GM03348 (cell line): ENCODE measurements at regions not wholly inside any gene's neighbourhood (a gene's known extent, or its start where the extent isn't known, plus 50 kb on each side); places are given as distances from the start of the nearest gene placed in this dataset.

Source experiments
- DNase-seq: peaks from one replicate; pipeline ENCODE4 v3.0.0; 2012; ENCODE audit warnings: low spot score

DNA sequence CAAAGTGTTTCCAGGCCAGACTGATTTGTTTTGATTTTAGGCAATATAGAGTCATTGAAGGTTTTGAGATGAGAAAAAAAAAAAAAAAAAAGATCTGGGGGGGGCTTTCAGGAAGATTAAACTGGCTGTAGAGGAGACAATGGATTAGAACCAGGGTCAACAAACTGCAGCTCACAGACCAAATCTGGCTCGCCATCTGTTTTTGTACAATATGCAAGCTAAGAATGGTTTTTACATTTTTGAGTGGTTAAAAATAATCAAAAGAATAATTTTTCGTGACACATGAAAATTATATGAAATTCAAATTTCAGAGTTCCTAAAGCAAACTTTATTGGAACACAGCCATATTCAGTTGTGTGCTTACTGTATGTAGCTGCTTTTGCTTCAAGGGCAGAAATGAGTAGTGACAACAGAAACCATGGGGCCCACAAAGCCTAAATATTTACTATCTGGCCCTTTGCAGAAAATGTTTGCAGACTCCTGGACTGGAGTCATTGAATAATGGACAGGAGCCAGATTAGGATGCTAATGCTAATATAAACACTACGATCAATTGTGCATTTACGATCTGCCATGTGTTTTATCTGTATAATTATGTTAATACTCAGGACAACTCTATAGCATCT lies 375.7 kb upstream of the DAB1 start:
- DNase-seq, result no peak

DNA sequence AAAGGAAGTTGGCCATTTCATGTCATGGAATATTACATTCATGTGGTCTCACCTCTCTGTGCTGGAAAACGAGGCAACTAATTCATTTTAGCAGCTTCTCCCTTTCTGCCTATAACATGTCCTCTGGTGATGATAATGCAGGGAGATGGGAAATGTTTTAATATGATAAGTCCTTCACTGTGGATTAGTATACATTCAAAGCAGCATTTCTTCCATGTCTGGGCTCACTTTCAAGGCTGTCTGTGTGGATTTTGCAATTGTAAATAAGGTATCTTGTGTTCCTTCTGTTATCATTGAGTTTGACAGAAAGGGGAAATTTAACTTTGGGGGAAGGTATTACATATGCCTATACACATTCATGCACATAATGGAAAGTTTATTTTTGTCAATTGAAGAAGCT lies 374.7 kb upstream of the DAB1 start:
- no peak for DNase-seq

DNA sequence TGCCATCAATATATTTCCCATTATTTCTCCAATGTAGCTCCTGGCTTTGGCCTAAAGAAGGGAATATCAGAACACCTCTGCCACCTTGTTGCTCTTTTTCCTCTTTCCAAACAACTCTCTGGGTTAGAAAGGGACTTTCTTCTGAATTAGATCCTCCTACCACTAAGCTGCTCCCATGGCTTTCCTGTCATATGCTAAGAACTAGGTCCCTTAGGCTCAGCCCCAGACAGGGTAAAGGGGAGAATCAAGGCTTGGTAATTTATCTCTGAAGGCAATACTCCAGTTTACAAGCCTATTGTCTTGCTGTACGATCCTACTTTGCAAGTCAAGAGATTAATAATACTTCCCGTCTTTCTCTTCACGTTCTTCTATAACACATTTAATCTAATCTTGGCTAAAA lies 373.2 kb upstream of the DAB1 start:
- DNase-seq, result no peak

- peak; percentile 4 for DNase-seq
These were observed 372.8 kb upstream of the DAB1 start for GRCh38 chr1:57796616-57797015.

GRCh38 chr1:57795886-57796285 lies 372.0 kb upstream of the DAB1 start:
- no peak for DNase-seq

DNA sequence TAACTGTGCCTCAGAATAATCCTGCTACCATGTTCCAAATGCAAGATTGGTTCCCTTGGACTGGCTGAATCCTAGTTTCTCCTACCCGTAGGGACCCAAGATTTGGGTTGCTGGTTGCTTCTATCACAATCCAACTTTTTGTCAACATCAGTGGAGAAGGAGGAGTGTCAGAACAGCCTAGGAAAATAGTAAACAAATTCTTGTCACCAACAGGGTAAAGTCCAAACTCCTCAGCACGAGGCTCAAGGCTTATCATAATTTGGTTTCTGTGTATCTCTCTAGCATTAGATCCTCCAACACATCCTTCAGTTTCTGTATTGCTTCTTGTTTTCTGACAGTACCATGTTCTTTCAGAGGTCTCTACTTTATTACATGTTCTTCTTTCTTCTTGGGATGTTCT lies 370.2 kb upstream of the DAB1 start:
- no peak for DNase-seq

DNA sequence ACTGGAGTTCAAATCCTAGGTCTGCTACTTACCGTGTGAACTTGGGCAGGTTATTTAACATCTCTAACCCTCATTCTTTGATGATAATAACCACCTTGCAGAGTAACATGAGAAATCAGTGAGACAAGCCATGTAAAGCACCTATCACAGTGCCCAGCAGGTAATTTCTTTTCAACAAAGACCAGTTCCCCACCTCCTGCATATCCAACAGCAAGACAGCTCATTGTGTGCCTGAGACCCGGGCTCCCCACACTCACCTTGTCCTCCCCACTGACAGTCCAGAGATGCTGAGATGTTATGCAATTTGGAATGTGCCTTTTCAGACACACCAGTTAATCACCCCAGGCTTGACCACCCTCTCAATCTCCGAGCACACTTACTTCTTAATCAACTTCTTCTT lies 367.6 kb upstream of the DAB1 start:
- no peak for DNase-seq

DNA sequence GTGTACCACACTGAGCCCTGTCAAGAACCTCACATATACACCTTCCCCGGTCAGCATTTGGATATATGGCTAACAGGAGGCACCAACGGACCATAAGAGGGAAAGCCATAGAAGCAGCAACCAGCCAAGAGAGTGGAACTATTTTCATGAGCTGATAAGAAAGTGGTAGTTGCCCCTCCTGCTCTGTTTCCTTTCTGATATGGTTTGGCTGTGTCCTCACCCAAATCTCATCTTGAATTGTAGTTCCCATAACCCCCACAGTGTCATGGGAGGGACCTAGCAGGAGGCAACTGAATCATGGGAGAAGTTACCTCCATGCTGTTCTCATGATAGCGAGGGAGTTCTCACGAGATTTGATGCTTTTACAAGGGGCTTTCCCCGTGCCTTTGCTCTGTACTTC lies 366.1 kb upstream of the DAB1 start:
- no peak for DNase-seq

- DNase-seq, result no peak
These were observed 364.5 kb upstream of the DAB1 start for GRCh38 chr1:57788313-57788712.

DNA sequence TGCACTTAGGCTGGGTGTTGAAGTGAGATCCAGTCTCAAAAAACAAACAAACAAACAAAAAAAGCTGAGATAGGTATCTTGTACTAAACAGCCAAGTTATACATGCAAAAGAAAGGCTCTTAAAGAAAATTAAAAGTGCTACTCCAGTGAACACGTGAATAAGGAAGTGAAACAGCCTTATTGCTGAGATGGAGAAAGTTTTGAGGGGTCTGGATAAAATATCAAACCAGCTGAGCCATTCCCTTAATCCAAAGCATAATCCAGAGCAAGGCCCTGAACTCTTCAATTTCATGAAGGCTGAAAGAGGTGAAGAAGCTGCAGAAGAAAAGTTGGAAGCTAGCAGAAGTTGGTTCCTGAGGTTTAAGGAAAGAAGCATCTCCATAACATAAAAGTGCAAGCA lies 360.5 kb upstream of the DAB1 start:
- no peak for DNase-seq

DNA sequence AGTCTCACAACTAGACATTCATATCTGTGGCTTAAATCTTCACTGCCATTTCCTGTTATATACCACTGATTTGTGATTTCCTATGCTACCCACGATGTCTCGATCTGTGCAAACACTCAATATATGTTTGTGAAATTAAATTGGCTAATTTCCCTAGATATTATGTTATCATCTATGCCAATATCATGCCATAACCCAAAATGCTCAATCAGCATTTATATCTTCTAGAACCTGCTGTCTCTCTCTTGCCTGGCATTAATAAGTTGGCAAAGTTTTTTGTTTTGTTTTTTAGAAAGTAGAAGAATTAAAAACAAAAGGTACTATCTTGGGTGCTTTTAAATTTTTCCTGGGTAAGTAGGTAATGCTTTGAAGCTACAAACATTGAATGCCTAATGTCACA lies 358.5 kb upstream of the DAB1 start:
- no peak for DNase-seq

DNA sequence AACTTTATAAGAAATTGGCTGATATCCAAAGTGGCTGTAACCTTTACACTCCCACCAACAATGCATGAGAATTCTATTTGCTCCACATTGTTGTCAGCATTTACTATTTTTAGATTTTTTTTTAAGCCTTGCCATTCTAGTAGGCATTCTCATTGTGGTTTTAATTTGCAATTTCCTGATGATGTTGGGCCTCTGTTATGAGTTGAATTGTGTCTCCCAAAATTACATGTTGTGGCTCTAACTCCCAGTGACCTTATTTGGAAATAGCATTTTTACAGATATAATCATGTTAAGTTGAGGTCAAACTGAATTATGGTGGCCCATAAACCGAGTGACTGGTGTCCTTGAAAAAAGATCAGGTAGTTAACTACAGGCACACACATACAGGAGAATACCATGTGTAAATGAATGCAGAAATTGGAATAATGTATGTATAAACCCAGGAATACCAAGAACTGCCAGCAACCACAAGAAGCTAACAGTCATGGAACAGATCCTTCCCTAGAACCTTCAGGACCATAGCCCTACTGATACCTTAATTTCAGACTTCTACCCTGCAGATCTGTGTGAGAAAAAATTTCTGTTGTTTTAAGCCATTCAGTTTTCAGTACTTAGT lies 348.8 kb upstream of the DAB1 start:
- no peak for DNase-seq

- no peak for DNase-seq
These were observed 346.9 kb upstream of the DAB1 start for GRCh38 chr1:57770772-57771171.

DNA sequence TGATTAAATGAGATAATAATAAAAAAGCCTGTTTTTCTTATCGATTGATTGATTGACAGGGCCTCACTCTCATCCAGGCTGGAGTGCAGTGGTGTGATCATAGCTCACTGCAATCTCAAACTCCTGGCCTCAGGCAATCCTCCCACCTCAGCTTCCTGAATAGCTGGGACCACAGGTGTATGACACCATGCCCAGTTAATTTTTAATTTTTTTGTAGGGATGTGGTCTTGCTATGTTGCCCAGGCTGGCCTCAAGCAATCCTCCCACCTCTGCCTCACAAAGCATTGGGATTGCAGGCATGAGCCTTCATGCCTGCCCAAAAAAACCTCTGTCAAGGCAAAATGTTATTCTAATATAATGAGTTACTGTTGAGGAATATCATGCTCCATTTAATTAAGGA lies 346.4 kb upstream of the DAB1 start:
- no peak for DNase-seq

DNA sequence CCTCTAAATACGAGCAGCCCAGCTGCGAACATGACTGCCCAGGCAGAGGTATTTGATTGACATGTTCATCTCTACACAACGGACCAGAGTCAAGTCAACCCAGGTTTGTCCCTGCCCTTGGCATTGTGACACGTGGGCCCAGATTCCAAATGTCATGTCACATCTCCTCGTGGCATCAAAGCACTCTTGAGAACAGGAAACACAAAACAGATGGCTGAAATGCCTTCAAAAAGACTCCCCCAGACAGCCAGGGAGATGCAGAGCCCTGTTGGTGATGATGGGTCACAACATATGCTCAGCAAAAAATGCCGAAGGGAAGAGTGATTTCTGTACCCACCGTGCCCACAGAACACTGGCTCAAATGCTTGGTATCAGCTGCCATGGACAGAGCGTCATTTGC lies 337.8 kb upstream of the DAB1 start:
- DNase-seq, result no peak

GRCh38 chr1:57752843-57753242 lies 329.0 kb upstream of the DAB1 start:
- DNase-seq, result no peak

- no peak for DNase-seq
These were observed 324.9 kb upstream of the DAB1 start for GRCh38 chr1:57748719-57749118.

GRCh38 chr1:57747818-57748217 lies 324.0 kb upstream of the DAB1 start:
- no peak for DNase-seq

DNA sequence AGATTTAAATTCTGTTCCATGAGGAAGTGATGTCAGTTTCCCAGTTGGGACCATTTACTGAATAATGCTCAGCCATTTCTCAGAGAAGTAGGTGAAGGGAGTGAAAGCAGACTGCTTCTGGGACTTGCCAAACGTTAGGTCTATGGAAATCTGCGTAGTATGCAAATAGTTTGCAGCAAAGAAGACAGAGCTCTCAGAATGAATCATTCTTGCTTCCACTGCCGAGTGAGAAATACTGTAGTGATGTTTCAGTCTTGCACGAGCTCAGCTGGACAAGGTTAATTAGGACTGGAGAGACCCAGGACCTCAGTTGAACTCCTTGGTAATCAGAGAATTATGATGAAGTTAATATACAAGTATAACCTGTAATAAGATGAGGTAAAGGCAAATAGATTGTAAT lies 317.7 kb upstream of the DAB1 start:
- DNase-seq, result no peak

DNA sequence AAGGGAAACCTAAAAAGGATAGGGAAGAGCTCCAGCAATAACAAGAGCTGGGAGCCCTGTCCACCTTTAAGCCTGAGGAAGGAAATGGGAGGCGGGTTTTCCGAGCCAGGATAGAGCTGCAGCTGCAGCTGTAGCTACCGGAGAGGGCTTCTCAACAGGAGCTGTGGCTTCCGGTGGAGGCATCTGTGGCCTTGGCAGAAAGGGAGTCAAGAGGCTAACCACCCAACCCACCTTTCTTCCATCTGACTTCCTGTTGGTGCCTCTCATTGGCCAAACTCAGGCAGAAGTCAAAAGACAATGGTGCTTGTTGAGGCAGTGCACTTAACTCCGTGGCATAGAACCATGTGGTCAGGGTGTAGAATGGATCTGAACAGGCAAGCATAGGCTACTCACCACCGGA lies 313.1 kb upstream of the DAB1 start:
- DNase-seq, result no peak

- DNase-seq, result no peak
These were observed 305.3 kb upstream of the DAB1 start for GRCh38 chr1:57729181-57729580.

- no peak for DNase-seq
These were observed 303.3 kb upstream of the DAB1 start for GRCh38 chr1:57727121-57727520.

- no peak for DNase-seq
These were observed 301.5 kb upstream of the DAB1 start for GRCh38 chr1:57725318-57725717.

GRCh38 chr1:57724535-57724934 lies 300.7 kb upstream of the DAB1 start:
- DNase-seq, result no peak
